BLaER1 (cell line): ENCODE measurements at regions not wholly inside any gene's neighbourhood (a gene's known extent, or its start where the extent isn't known, plus 50 kb on each side); places are given as distances from the start of the nearest gene placed in this dataset.

Experiments
- H3K27ac ChIP-seq: shearing (Covaris generic); formaldehyde crosslinking; 2 replicates; pipeline ENCODE4 v1.8.1; 2022
- H3K27me3 ChIP-seq: shearing (Covaris generic); formaldehyde crosslinking; 2 replicates; pipeline ENCODE4 v1.8.1; 2022
- H3K36me3 ChIP-seq: shearing (Covaris generic); formaldehyde crosslinking; 2 replicates; pipeline ENCODE4 v1.8.1; 2022
- H3K4me1 ChIP-seq: shearing (Covaris generic); formaldehyde crosslinking; 2 replicates; pipeline ENCODE4 v1.8.1; 2022
- H3K4me2 ChIP-seq: shearing (Covaris generic); formaldehyde crosslinking; 2 replicates; pipeline ENCODE4 v1.8.1; 2022
- H3K4me3 ChIP-seq: shearing (Covaris generic); formaldehyde crosslinking; 2 replicates; pipeline ENCODE4 v1.8.1; 2022
- H3K9ac ChIP-seq: shearing (Covaris generic); formaldehyde crosslinking; 2 replicates; pipeline ENCODE4 v1.8.1; 2022
- H3K9me3 ChIP-seq: shearing (Covaris generic); formaldehyde crosslinking; 2 replicates; pipeline ENCODE4 v1.8.1; 2022
- H4K20me1 ChIP-seq: shearing (Covaris generic); formaldehyde crosslinking; 2 replicates; pipeline ENCODE4 v1.8.1; 2022
- Cebpa-rat ChIP-seq: shearing (Covaris generic); IDR thresholded peaks from 2 replicates; pipeline ENCODE4 v1.8.1; 2022

DNA sequence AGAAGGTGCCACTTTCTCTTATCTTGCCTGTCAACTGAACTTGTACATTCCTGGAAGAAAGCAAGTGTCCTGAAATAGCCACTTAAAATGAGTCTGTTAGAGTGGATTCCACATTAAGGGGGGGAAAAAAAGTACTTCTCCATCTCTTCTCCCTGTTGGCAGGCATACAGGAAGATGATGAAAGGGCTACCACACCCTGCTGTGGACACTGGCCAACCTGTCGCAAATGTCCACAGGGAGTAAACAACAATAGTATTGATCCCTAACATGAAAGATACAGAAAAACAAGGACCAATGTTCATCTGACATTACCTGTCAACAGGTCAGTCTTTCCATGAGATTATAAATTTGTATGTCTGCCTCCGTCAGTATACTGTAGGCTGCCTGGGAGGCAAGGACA lies 265.1 kb upstream of the MAP3K1 start:
- Histone ChIP-seq H3K9ac (no peak overlapping the region), H3K9me3 (no peaks in the 10 kb centered on the region), H3K27me3 (no peaks in the 10 kb centered on the region), H3K4me2 (no peak overlapping the region), H3K4me3 (no peak overlapping the region), H3K27ac (no peak overlapping the region), H4K20me1 (no peaks in the 10 kb centered on the region), H3K4me1 (peaks cover 15% of the 10 kb centered on the region), H3K36me3 (no peaks in the 10 kb centered on the region)
- no peak for TF ChIP-seq Cebpa-rat

DNA sequence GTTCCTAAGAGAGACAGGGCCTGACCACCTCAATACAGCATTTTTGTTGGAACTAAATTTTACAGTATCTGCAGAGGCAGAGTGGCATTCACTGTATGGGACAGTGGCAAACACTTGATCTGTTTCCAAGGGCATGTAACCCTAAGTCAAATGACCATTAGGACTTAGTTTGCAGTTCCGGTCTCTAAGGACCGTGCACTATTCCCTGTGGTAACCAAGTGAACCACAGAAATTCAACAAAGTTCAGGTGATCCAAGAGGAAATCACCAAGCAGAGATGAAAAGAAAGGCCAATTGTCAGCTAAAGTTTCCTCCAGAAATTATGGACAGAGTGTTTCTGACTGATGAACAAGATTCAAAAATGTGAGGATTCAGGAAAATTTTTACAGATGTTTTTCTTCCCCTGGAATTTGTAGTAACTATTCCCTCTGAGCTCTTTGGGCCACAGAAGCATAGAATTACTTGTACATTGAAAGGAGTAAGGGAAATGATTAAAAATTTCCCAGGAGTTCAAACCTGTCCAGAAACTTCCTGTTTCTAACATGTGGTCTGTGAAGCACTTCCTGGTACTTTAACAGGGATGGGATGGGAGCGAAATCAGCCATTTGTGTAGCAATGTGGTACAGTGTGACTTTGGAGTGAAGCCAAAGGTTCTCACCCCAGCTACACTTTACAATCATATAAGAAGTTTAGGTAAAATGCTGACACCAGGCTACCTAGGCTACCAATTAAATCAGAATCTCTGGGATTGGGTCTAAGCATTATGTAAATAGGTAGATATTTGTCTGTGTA lies 266.1 kb upstream of the MAP3K1 start:
- Histone ChIP-seq H3K4me1 (peaks cover 15% of the 10 kb centered on the region), H3K9me3 (no peaks in the 10 kb centered on the region), H4K20me1 (no peaks in the 10 kb centered on the region), H3K4me2 (peak overlapping the region; percentile 33; the same call in 1 of the 2 replicates), H3K4me3 (no peak overlapping the region), H3K27me3 (no peaks in the 10 kb centered on the region), H3K36me3 (no peaks in the 10 kb centered on the region), H3K9ac (no peak overlapping the region), H3K27ac (no peak overlapping the region)
- no peak for TF ChIP-seq Cebpa-rat

DNA sequence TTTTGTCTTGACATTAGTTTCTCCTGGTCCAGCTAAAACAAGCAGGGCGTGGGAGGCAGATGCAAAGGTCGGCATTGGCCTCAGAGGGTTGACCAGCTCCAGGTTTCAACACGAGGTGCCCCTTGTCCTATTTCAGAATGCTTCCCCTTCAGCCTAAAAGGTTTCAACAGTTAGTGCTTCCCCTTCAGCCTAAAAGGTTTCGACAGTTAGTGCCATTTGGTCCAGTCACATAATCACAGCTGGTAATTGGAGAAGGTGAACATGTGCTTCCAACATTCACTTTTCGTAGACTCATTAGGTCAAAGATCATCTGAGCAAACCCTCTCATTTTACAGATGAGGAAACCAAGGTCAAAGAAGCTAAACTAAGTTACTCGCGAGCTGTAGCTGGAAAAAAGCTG lies 270.3 kb upstream of the MAP3K1 start:
- no peak overlapping the region for H3K4me2 ChIP-seq
- no peaks in the 10 kb centered on the region for H3K36me3 ChIP-seq
- H3K27ac ChIP-seq = no peak overlapping the region
- H4K20me1 ChIP-seq = no peaks in the 10 kb centered on the region
- no peak overlapping the region for H3K9ac ChIP-seq
- no peaks in the 10 kb centered on the region for H3K27me3 ChIP-seq
- H3K9me3 ChIP-seq = 0 out of 2 replicates have a peak, but pooled peaks cover 4% of the 10 kb centered on the region
- peaks cover 23% of the 10 kb centered on the region for H3K4me1 ChIP-seq
- H3K4me3 ChIP-seq = no peak overlapping the region
- no peak for TF ChIP-seq Cebpa-rat

DNA sequence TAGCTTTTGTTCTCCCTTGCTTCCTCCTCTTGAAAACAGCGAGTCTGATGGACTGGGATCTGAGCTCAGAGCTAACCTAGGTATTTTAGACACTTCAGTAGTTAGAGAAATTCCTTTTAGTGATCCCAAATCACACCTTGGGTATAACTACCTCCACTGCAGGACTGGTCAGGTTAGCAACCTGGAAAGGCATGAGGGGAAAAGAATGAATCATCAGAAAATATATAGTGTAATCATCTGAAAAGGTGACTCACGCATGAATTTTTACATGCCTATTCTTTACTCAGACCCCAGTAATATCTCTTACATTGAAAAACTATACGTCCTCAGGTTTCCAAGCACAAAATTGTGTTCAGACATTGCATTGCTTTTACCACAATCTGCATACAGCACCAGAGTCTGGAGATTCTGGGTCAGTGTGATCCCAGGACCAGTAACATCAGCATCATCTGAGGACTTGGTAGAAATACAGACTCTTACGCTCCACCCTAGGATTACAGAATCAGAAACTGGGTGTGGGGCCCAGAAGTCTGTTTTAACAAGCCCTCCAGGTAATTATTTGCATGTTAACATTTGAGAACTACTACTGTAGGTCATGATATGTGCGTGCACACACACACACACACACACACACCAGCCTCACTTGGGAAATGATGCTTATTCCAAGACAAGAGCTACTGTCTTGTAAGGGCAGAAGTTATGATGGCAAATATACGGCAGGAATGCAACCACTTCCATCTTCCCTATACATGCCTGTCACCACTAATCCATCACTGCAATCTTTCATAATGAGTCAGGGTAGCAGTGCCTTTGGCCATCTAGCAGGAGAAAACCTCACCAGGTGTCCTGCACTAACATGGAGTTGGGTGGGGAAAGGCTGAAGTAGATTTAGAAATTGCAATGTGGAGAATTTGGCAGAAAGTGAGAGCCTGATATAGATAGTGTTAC lies 271.6 kb upstream of the MAP3K1 start:
- H4K20me1 ChIP-seq = no peaks in the 10 kb centered on the region
- no peaks in the 10 kb centered on the region for H3K27me3 ChIP-seq
- no peaks in the 10 kb centered on the region for H3K36me3 ChIP-seq
- no peak overlapping the region for H3K4me3 ChIP-seq
- no peak for TF ChIP-seq Cebpa-rat
- peaks cover 9% of the 10 kb centered on the region; the same call in 1 of the 2 replicates for H3K9me3 ChIP-seq
- peaks cover 14% of the 10 kb centered on the region for H3K4me1 ChIP-seq
- no peak overlapping the region for H3K4me2 ChIP-seq
- H3K9ac ChIP-seq = no peak overlapping the region
- H3K27ac ChIP-seq = no peak overlapping the region

DNA sequence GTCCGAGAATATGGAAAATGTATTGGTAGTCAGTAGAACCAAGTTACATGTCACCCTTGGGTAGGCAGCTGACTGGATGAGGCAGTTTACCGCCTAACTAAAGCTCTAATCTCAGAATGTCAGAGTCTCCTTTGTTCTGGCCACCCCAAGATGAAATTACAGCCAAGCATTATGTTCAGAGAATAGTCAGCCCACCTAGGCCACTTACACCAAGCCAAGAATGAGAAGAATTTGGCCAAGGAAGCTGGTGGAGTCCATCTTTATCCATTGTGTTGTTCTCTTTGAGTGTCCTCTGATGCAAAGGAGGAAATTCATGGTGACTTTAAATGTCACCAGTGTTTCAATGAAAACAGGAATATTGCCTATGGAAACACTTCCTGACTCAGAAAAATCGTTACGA lies 275.1 kb upstream of the MAP3K1 start:
- no peak overlapping the region for H3K9ac ChIP-seq

DNA sequence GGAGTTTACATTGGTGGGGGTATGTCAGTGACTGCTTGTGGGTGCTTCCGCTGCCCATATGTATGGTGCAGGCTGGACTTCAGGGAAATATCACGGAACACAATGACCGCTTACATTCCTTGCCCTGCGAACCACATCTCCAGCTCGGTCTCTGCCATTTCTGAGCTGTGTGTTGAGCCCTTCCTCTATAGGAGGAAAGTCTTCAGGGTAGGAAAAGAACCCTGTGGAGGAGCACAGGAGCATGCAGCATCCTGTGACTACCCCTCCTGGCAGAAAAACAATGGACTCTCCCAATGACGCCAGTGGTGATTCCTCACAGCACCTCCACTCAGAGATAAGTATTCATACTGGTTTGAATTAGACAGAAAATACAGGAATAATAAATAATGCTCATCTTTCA lies 276.8 kb upstream of the MAP3K1 start:
- peaks cover 5% of the 10 kb centered on the region; the same call in 1 of the 2 replicates for H3K9me3 ChIP-seq
- H3K9ac ChIP-seq = no peak overlapping the region
- no peaks in the 10 kb centered on the region for H3K27me3 ChIP-seq
- no peak for TF ChIP-seq Cebpa-rat
- H3K4me2 ChIP-seq = no peak overlapping the region
- no peaks in the 10 kb centered on the region for H4K20me1 ChIP-seq
- H3K4me1 ChIP-seq = peaks cover 8% of the 10 kb centered on the region
- no peaks in the 10 kb centered on the region for H3K36me3 ChIP-seq
- H3K4me3 ChIP-seq = no peak overlapping the region
- H3K27ac ChIP-seq = no peak overlapping the region

More for the DNA sequence above, 275.1 kb upstream of the MAP3K1 start:
- Histone ChIP-seq H3K4me2 (no peak overlapping the region), H3K36me3 (no peaks in the 10 kb centered on the region), H3K9me3 (peaks cover 9% of the 10 kb centered on the region; the same call in 1 of the 2 replicates), H3K4me3 (no peak overlapping the region), H3K27ac (no peak overlapping the region), H3K4me1 (peaks cover 8% of the 10 kb centered on the region), H3K27me3 (no peaks in the 10 kb centered on the region), H4K20me1 (no peaks in the 10 kb centered on the region)
- no peak for TF ChIP-seq Cebpa-rat

DNA sequence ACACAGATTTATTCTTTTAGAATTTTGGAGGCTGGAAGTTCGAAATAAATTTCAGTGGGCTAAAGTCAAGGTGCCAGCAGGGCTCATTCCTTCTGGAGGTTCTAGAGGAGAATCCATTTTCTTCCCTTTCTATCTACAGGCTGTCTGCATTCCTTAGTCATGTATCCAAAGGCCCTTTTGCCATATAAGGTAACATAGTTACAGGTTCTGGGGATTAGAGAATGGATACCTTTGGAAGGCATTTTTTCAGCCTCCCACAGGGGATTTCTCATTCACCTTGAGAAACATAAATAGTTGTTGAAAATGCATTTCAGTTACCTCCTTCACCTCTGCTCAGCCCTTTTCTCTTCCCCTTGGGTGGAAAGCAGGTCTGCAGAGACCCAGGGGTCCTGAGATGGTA lies 280.0 kb upstream of the MAP3K1 start:
- Histone ChIP-seq H3K4me3 (no peak overlapping the region), H3K36me3 (no peaks in the 10 kb centered on the region), H3K4me1 (peaks cover 11% of the 10 kb centered on the region), H3K27ac (no peak overlapping the region), H3K27me3 (no peaks in the 10 kb centered on the region), H3K9me3 (peaks cover 9% of the 10 kb centered on the region; the same call in 1 of the 2 replicates), H3K4me2 (no peak overlapping the region), H4K20me1 (no peaks in the 10 kb centered on the region), H3K9ac (no peak overlapping the region)
- no peak for TF ChIP-seq Cebpa-rat

DNA sequence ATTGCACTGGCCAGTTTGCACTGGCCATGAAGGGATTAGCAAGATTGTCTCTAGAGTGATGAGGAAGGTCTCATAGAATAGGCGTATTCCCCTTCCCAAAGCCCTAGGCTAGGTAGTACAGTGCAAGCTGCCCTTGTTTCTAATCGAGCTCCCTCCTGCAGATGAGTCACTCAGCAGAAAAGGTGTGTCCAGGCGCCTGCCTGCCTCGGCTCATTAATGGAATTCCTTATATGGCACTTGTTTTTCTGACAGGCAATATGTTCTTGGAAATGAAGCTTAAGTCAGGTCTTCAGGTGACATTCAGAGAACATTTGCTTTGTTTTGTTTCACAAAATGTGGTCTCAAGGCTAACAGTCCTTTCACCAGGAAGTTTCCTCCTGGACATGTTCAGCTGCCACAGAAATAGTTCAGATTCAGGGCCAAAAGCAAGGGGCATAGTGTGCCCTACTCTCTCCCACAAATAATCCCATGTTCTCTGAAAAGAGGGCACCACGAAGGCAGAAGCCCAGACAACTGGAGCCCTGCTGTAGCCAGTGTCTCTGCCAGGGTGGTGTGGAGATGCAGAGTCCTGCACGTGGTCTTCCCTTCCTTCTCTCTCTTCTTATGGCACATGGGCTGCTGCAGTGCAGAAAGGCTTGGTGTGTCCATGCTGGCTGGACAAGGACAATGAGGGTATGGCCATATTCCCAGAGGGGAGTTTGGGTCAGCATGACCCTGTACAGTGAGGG lies 281.1 kb upstream of the MAP3K1 start:
- no peaks in the 10 kb centered on the region for H3K27me3 ChIP-seq
- TF ChIP-seq Cebpa-rat = no peak
- H3K9me3 ChIP-seq = peaks cover 7% of the 10 kb centered on the region; the same call in 1 of the 2 replicates
- no peak overlapping the region for H3K27ac ChIP-seq
- H4K20me1 ChIP-seq = no peaks in the 10 kb centered on the region
- H3K4me2 ChIP-seq = no peak overlapping the region
- H3K9ac ChIP-seq = no peak overlapping the region
- no peaks in the 10 kb centered on the region for H3K36me3 ChIP-seq
- no peak overlapping the region for H3K4me3 ChIP-seq
- peaks cover 11% of the 10 kb centered on the region for H3K4me1 ChIP-seq

DNA sequence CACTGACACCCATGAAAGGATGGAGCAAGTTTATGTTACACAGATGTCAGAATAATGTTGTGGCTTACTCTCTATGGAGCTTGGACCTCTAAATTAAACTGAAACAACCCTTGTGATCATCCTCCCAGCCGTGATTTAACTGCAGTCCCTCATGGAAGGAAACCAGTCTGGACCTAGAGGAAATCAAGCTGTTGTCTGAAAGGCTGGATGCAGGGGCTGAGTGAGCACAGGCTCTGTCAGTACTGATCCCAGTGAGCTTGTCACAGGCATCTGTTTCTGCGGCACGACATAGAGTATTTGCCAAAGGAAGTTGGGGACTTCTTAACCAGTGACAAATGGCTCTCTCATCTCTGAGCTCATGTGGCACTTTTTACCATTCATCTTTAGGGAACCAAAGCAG lies 282.9 kb upstream of the MAP3K1 start:
- Histone ChIP-seq H3K9ac (no peak overlapping the region), H3K27ac (no peak overlapping the region), H3K4me1 (peaks cover 11% of the 10 kb centered on the region), H4K20me1 (no peaks in the 10 kb centered on the region), H3K4me3 (no peak overlapping the region), H3K36me3 (no peaks in the 10 kb centered on the region), H3K9me3 (peaks cover 4% of the 10 kb centered on the region; the same call in 1 of the 2 replicates), H3K27me3 (no peaks in the 10 kb centered on the region), H3K4me2 (no peak overlapping the region)
- TF ChIP-seq Cebpa-rat = no peak
